Esophagus muscularis mucosa (tissue), 4 donors: ENCODE measurements at regions not wholly inside any gene's neighbourhood (a gene's known extent, or its start where the extent isn't known, plus 50 kb on each side); places are given as distances from the start of the nearest gene placed in this dataset.

Experiments
- EP300 ChIP-seq: sonication (generic); formaldehyde crosslinking; IDR thresholded peaks from one replicate; pipeline ENCODE4 v1.6.1; 2017; ENCODE audit warnings: antibody characterized with exemption
- POLR2AphosphoS5 ChIP-seq, 2 donors: sonication (generic); formaldehyde crosslinking; IDR thresholded peaks; one replicate each; pipeline ENCODE4 v1.6.1; 2017; ENCODE audit warnings: antibody characterized with exemption in 2 of 2
- TF ChIP-seq, protein P1 (sequence below), 3 experiments: fragments of 200-600 bp in 2 of 3; fragments of 450-650 bp in 1 of 3; sonication (generic) in 2 of 3; IDR thresholded peaks; one replicate each; pipeline ENCODE4 v1.5.1; 2017 to 2019; ENCODE audit warnings: antibody characterized with exemption in 3 of 3, mild to moderate bottlenecking in 2 of 3, moderate library complexity in 1 of 3

DNA sequence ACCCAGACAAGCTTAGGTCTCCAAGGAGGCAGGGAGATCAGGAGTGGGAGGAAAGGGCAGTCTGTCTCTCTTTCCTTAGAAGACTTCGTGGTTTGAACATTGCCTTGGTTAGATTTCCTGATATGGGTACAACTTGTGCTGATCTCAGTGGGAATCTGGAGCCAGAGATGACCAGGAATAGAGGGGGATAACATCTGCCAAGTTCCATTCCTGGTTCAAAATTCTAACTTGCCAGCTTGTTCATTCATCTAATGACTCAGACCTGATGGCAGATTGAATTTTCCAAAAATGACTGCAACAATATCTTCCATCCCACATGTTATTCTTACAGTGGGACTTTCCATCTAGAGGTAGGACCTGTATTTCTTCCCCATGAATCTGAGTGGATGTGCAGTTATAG is 394.3 kb upstream of the PODXL start:
- peak in 1 of 2 donors; percentile 18 for TF ChIP-seq POLR2AphosphoS5 (IDR thresholded peaks at IDR 0.05)
- TF ChIP-seq, protein P1, sequence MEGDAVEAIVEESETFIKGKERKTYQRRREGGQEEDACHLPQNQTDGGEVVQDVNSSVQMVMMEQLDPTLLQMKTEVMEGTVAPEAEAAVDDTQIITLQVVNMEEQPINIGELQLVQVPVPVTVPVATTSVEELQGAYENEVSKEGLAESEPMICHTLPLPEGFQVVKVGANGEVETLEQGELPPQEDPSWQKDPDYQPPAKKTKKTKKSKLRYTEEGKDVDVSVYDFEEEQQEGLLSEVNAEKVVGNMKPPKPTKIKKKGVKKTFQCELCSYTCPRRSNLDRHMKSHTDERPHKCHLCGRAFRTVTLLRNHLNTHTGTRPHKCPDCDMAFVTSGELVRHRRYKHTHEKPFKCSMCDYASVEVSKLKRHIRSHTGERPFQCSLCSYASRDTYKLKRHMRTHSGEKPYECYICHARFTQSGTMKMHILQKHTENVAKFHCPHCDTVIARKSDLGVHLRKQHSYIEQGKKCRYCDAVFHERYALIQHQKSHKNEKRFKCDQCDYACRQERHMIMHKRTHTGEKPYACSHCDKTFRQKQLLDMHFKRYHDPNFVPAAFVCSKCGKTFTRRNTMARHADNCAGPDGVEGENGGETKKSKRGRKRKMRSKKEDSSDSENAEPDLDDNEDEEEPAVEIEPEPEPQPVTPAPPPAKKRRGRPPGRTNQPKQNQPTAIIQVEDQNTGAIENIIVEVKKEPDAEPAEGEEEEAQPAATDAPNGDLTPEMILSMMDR (IDR thresholded peaks at IDR 0.05): no peak
- no peak for TF ChIP-seq EP300
